Vagina (tissue), 2 donors: ENCODE measurements at regions not wholly inside any gene's neighbourhood (a gene's known extent, or its start where the extent isn't known, plus 50 kb on each side); places are given as distances from the start of the nearest gene placed in this dataset.

Source experiments
- POLR2A ChIP-seq, 2 donors: fragments of 450-650 bp; IDR thresholded peaks; one replicate each; pipeline ENCODE4 v1.6.1; 2017; ENCODE audit warnings: antibody characterized with exemption in 2 of 2, mild to moderate bottlenecking in 2 of 2, moderate library complexity in 2 of 2
- POLR2AphosphoS5 ChIP-seq, 2 donors: sonication (generic); formaldehyde crosslinking; IDR thresholded peaks; one replicate each; pipeline ENCODE4 v1.9.0; 2017; ENCODE audit warnings: antibody characterized with exemption in 2 of 2, mild to moderate bottlenecking in 2 of 2, low read depth in 1 of 2; ENCODE audit not compliant: insufficient read depth in 1 of 2
- TF ChIP-seq, protein P1 (sequence below), 3 experiments: fragments of 450-650 bp in 2 of 3; fragments of 200-600 bp in 1 of 3; sonication (generic) in 1 of 3; IDR thresholded peaks; one replicate each; pipeline ENCODE4 v1.5.1; 2017 to 2019; ENCODE audit warnings: antibody characterized with exemption in 3 of 3, mild to moderate bottlenecking in 2 of 3, moderate library complexity in 2 of 3

DNA sequence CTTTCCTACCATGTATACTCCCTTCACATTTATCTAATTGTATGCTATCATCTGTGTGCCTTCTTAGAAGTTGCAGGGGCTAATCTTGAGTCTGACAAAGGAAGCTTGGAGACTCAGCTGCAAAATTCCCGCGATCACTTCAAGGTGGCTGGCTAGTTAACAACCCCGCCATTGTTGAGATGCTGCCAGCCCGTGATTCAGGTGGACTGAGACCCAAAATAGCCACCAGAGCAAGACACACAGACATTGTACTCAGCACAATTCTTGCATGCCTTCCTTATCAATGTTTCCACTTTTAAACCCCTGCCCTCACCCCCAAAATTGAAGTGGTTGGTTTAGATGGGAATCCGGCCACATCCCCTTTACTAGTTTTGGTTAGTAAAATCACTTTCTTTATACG is 225.8 kb upstream of the ZNF717 start:
- TF ChIP-seq, protein P1, sequence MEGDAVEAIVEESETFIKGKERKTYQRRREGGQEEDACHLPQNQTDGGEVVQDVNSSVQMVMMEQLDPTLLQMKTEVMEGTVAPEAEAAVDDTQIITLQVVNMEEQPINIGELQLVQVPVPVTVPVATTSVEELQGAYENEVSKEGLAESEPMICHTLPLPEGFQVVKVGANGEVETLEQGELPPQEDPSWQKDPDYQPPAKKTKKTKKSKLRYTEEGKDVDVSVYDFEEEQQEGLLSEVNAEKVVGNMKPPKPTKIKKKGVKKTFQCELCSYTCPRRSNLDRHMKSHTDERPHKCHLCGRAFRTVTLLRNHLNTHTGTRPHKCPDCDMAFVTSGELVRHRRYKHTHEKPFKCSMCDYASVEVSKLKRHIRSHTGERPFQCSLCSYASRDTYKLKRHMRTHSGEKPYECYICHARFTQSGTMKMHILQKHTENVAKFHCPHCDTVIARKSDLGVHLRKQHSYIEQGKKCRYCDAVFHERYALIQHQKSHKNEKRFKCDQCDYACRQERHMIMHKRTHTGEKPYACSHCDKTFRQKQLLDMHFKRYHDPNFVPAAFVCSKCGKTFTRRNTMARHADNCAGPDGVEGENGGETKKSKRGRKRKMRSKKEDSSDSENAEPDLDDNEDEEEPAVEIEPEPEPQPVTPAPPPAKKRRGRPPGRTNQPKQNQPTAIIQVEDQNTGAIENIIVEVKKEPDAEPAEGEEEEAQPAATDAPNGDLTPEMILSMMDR (IDR thresholded peaks at IDR 0.05), result no peak
- no peak for TF ChIP-seq POLR2AphosphoS5 (IDR thresholded peaks at IDR 0.05; ENCODE audit: insufficient read depth in 1 of 2, low read depth in 1 of 2)
- TF ChIP-seq POLR2A (IDR thresholded peaks at IDR 0.05), result no peak
